Large intestine (tissue), 3 donors: ENCODE measurements at regions not wholly inside any gene's neighbourhood (a gene's known extent, or its start where the extent isn't known, plus 50 kb on each side); places are given as distances from the start of the nearest gene placed in this dataset.

Experiments
- DNase-seq, 2 donors: peaks; one replicate each; pipeline versions ENCODE4 v3.0.0 to v3.0.0-alpha.2; 2013
- H3K27ac ChIP-seq: one replicate; pipeline ENCODE4 v1.5.1; 2013; ENCODE audit warnings: low read length
- H3K27me3 ChIP-seq: 2 replicates; pipeline ENCODE4 v1.6.1; 2013; ENCODE audit warnings: low read length; ENCODE audit not compliant: control insufficient read depth, insufficient read depth
- H3K36me3 ChIP-seq: 2 replicates; pipeline ENCODE4 v1.6.1; 2013; ENCODE audit warnings: low read length; ENCODE audit not compliant: control insufficient read depth, insufficient read depth
- H3K4me1 ChIP-seq: one replicate; pipeline ENCODE4 v1.6.1; 2013; ENCODE audit warnings: low read length; ENCODE audit not compliant: control insufficient read depth, insufficient read depth
- H3K4me3 ChIP-seq: one replicate; pipeline ENCODE4 v1.5.1; 2013; ENCODE audit warnings: low read length
- H3K9me3 ChIP-seq: one replicate; pipeline ENCODE4 v1.6.1; 2013; ENCODE audit warnings: mild to moderate bottlenecking, low read depth, low read length, moderate library complexity; ENCODE audit not compliant: control insufficient read depth
- WGBS: methylation state at CpG from one replicate; pipeline ENCODE4 v1.1.5; 2013; ENCODE audit warnings: low lambda C conversion rate; ENCODE audit not compliant: insufficient coverage; 5-methylcytosine and 5-hydroxymethylcytosine counted together

- Histone ChIP-seq H3K27ac (no peak overlapping the region), H3K4me1 (no peaks in the 10 kb centered on the region), H3K4me3 (no peak overlapping the region), H3K27me3 (no peaks in the 10 kb centered on the region), H3K9me3 (no peaks in the 10 kb centered on the region), H3K36me3 (no peaks in the 10 kb centered on the region)
- DNase-seq: no peak
Observed at GRCh38 chr4:116362583-116362982, 722.8 kb downstream of the TRAM1L1 start.

GRCh38 chr4:116361790-116362189 lies 723.6 kb downstream of the TRAM1L1 start:
- WGBS: no CpG with 5 or more reads among the region's 4 CpGs
- Histone ChIP-seq H3K4me1 (no peaks in the 10 kb centered on the region), H3K27ac (no peak overlapping the region), H3K4me3 (no peak overlapping the region), H3K36me3 (no peaks in the 10 kb centered on the region), H3K9me3 (no peaks in the 10 kb centered on the region), H3K27me3 (no peaks in the 10 kb centered on the region)
- DNase-seq: no peak

GRCh38 chr4:116358633-116359222 lies 726.6 kb downstream of the TRAM1L1 start:
- Histone ChIP-seq H3K27me3 (no peaks in the 10 kb centered on the region), H3K4me3 (no peak overlapping the region), H3K27ac (no peak overlapping the region), H3K9me3 (no peaks in the 10 kb centered on the region), H3K4me1 (no peaks in the 10 kb centered on the region), H3K36me3 (no peaks in the 10 kb centered on the region)
- WGBS: no CpG with 5 or more reads among the region's 11 CpGs
- DNase-seq: peak; percentile 25 to 39

DNA sequence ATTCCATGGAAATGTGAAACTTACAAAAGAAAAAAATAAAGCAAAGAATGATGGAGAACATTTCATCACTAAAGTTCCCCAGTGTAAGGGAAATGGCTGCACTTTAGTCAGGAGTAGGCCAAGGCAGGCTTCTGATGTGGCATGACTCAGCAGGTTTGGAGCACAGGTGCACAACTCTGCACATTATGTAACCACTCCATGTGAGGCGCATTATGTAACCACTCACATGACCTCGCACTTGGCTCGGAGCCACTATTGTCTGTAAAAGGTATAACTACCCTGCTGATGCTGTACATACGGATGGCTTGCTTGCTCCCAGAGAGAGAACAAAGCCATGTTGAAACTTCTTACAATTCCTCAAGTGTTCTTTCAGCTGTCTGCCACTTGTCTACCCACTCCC lies 727.6 kb downstream of the TRAM1L1 start:
- no CpG with 5 or more reads among the region's 4 CpGs for WGBS
- no peaks in the 10 kb centered on the region for H3K9me3 ChIP-seq
- H3K27me3 ChIP-seq: no peaks in the 10 kb centered on the region
- no peaks in the 10 kb centered on the region for H3K4me1 ChIP-seq
- H3K4me3 ChIP-seq: no peak overlapping the region
- no peak overlapping the region for H3K27ac ChIP-seq
- no peak for DNase-seq
- no peaks in the 10 kb centered on the region for H3K36me3 ChIP-seq

DNA sequence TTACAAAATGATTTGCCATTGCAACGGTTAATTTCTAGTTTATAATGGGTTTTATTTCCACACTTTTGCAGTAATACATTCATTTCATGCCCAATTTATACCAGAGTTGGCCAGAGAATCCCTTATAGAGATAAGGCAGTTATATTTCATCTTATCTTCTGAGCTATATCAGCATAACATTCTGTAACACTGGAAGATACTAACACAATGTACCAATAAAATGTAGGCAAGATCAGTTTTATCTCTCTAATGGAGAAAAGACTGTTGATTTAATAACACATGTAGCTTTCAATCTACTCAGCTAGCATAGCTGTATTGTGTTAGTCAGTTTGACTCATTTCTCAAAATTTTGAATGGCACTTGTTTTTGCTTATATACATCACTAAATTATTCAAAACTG lies 738.6 kb downstream of the TRAM1L1 start:
- Histone ChIP-seq H3K4me1 (no peaks in the 10 kb centered on the region), H3K9me3 (no peaks in the 10 kb centered on the region), H3K27ac (no peak overlapping the region), H3K36me3 (no peaks in the 10 kb centered on the region), H3K27me3 (no peaks in the 10 kb centered on the region), H3K4me3 (no peak overlapping the region)
- no peak for DNase-seq
- 83% methylated on average over 1 of the region's 1 CpG for WGBS

DNA sequence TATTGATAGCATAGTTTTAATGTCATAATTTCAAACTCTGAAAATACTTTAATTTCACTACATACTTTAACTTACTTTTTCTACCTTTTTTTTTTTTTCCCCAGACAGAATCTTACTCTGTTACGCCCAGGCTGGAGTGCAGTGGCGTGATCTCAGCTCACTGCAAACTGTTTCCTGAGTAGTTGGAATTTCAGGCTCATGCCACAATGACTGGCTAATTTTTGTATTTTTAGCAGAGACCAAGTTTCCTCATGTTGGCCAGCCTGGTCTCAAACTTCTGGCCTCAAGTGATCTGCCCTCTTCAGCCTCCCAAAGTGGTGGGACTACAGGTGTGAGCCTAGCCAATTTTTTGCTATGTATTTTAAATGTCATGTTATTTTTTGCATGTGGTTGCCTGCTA lies 741.6 kb downstream of the TRAM1L1 start:
- no peak for DNase-seq
- H3K4me1 ChIP-seq: no peaks in the 10 kb centered on the region
- WGBS: no CpG with 5 or more reads among the region's 2 CpGs
- no peak overlapping the region for H3K4me3 ChIP-seq
- no peak overlapping the region for H3K27ac ChIP-seq
- no peaks in the 10 kb centered on the region for H3K9me3 ChIP-seq
- no peaks in the 10 kb centered on the region for H3K36me3 ChIP-seq
- H3K27me3 ChIP-seq: no peaks in the 10 kb centered on the region

- WGBS: no CpG with 5 or more reads among the region's 2 CpGs
- no peak for DNase-seq
- no peaks in the 10 kb centered on the region for H3K36me3 ChIP-seq
- no peaks in the 10 kb centered on the region for H3K9me3 ChIP-seq
- H3K27me3 ChIP-seq: no peaks in the 10 kb centered on the region
- H3K4me3 ChIP-seq: no peak overlapping the region
- no peak overlapping the region for H3K27ac ChIP-seq
- no peaks in the 10 kb centered on the region for H3K4me1 ChIP-seq
Observed at GRCh38 chr4:116342143-116342542, 743.2 kb downstream of the TRAM1L1 start.

DNA sequence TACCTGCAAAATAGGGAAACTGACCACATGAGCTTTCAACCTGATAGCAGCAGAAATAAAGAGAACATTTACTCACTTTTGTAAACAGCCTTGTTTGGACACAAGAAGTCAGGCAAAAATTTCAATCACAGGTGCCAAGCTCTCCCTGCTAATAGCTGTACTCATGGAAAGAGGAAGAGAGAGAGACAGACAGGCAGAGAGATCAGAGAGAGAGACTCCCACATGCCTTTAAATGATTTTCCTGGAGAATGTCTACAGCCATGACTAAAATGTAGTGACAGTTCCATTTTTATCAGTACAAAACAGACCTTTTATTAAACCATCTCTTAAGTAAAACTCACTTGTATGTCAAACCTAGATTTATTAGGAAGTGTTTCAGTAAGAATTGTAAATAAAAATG lies 752.9 kb downstream of the TRAM1L1 start:
- Histone ChIP-seq H3K27ac (no peak overlapping the region), H3K4me3 (no peak overlapping the region), H3K36me3 (no peaks in the 10 kb centered on the region), H3K4me1 (no peaks in the 10 kb centered on the region), H3K9me3 (no peaks in the 10 kb centered on the region), H3K27me3 (no peaks in the 10 kb centered on the region)
- no peak for DNase-seq

GRCh38 chr4:116328261-116328860 lies 757.0 kb downstream of the TRAM1L1 start:
- no peak for DNase-seq
- H3K4me1 ChIP-seq: no peaks in the 10 kb centered on the region
- WGBS: no CpG with 5 or more reads among the region's 2 CpGs
- no peak overlapping the region for H3K4me3 ChIP-seq
- H3K9me3 ChIP-seq: no peaks in the 10 kb centered on the region
- no peaks in the 10 kb centered on the region for H3K27me3 ChIP-seq
- no peaks in the 10 kb centered on the region for H3K36me3 ChIP-seq
- H3K27ac ChIP-seq: no peak overlapping the region

GRCh38 chr4:116323606-116324005 lies 761.8 kb downstream of the TRAM1L1 start:
- Histone ChIP-seq H3K27me3 (no peaks in the 10 kb centered on the region), H3K9me3 (no peaks in the 10 kb centered on the region), H3K4me1 (no peaks in the 10 kb centered on the region), H3K27ac (no peak overlapping the region), H3K4me3 (no peak overlapping the region), H3K36me3 (no peaks in the 10 kb centered on the region)
- WGBS: 83% methylated on average over 1 of the region's 4 CpGs
- no peak for DNase-seq

DNA sequence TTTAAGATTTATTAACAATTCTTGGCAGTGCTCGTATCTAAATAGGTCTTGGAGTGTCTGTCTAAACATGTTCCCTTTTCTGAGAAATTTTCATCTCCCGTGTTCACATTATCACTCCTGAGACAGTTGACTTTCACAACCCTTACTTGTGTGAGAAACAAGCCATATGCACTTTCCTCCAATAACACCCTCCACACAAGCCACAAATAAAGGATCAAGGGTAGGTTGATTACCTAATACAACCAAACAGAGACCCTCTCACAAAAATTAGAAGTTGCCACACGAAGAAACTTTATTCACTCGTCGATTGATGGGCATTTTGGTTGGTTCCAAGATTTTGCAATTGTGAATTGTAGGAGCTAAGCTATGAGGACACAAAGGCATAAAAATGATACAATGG lies 763.9 kb downstream of the TRAM1L1 start:
- Histone ChIP-seq H3K27me3 (no peaks in the 10 kb centered on the region), H3K36me3 (no peaks in the 10 kb centered on the region), H3K9me3 (no peaks in the 10 kb centered on the region), H3K27ac (no peak overlapping the region), H3K4me3 (no peak overlapping the region), H3K4me1 (no peaks in the 10 kb centered on the region)
- DNase-seq: no peak
- WGBS: 92% methylated on average over 4 of the region's 5 CpGs
